GM12878 (cell line): ENCODE measurements at regions not wholly inside any gene's neighbourhood (a gene's known extent, or its start where the extent isn't known, plus 50 kb on each side); places are given as distances from the start of the nearest gene placed in this dataset.

Experiments
- CTCF ChIP-seq, 3 experiments: IDR thresholded peaks in 2 of 3; conservative IDR thresholded peaks in 1 of 3; 2 replicates each; pipeline ENCODE4 v1.5.1; 2011; ENCODE audit warnings: low read depth in 3 of 3, low read length in 3 of 3, mild to moderate bottlenecking in 3 of 3, control low read depth in 2 of 3, moderate library complexity in 2 of 3, inconsistent platforms in 1 of 3, mixed read lengths in 1 of 3; ENCODE audit not compliant: control insufficient read depth in 2 of 3, insufficient read depth in 1 of 3; ENCODE audit errors: extremely low read depth in 1 of 3
- CUX1 ChIP-seq: IDR thresholded peaks from 2 replicates; pipeline ENCODE4 v1.6.1; 2012; ENCODE audit warnings: improper control_type of control experiment, low read depth, low read length; ENCODE audit not compliant: insufficient replicate concordance
- EED ChIP-seq: sonication (generic); IDR thresholded peaks from 2 replicates; pipeline ENCODE4 v1.6.1; 2016; ENCODE audit warnings: antibody characterized with exemption, low read depth
- JUND ChIP-seq: IDR thresholded peaks from 2 replicates; pipeline ENCODE4 v1.6.1; 2012; ENCODE audit warnings: low read depth, mild to moderate bottlenecking, low read length, improper control_type of control experiment, moderate library complexity
- KLF5 ChIP-seq: fragments of 450-650 bp; IDR thresholded peaks from 2 replicates; pipeline ENCODE4 v1.6.1; 2014; ENCODE audit warnings: mild to moderate bottlenecking; ENCODE audit not compliant: partially characterized antibody
- MEF2B ChIP-seq: fragments of 450-650 bp; IDR thresholded peaks from 2 replicates; pipeline ENCODE4 v1.6.1; 2018; ENCODE audit warnings: mild to moderate bottlenecking, moderate library complexity; ENCODE audit not compliant: partially characterized antibody, poor library complexity, severe bottlenecking
- NFYA ChIP-seq: IDR thresholded peaks from 2 replicates; pipeline ENCODE4 v1.6.1; 2011; ENCODE audit warnings: low read depth, mild to moderate bottlenecking, low read length, improper control_type of control experiment, borderline replicate concordance
- PBX3 ChIP-seq: IDR thresholded peaks from 2 replicates; pipeline ENCODE4 v1.6.1; 2011; ENCODE audit warnings: mild to moderate bottlenecking, low read depth, low read length, moderate library complexity; ENCODE audit not compliant: insufficient replicate concordance
- RAD51 ChIP-seq: fragments of 450-650 bp; IDR thresholded peaks from 2 replicates; pipeline ENCODE4 v1.6.1; 2016; ENCODE audit warnings: moderate library complexity, mild to moderate bottlenecking, inconsistent platforms

- TF ChIP-seq CUX1 (no peak), PBX3 (no peak), CTCF (IDR thresholded peaks at IDR 0.05 in 2 of 3, conservative IDR thresholded peaks at IDR 0.05 in 1 of 3; ENCODE audit: control insufficient read depth in 2 of 3, extremely low read depth in 1 of 3, insufficient read depth in 1 of 3, low read depth in 3 of 3, low read length in 3 of 3) (no peak), NFYA (no peak), RAD51 (no peak), KLF5 (no peak), MEF2B (peak; percentile 56), JUND (no peak), EED (peak; percentile 22; the same call in 1 of the 2 replicates)
These were observed 221.4 kb downstream of the SOX2 start (continued) for GRCh38 chr3:181933052-181933618.
